Neutrophil (primary cell): ENCODE measurements at regions not wholly inside any gene's neighbourhood (a gene's known extent, or its start where the extent isn't known, plus 50 kb on each side); places are given as distances from the start of the nearest gene placed in this dataset.

Experiments
- H3K27ac ChIP-seq: fragments of 200-600 bp; sonication (generic); 2 replicates; pipeline ENCODE4 v1.5.1; 2016; ENCODE audit warnings: mild to moderate bottlenecking, moderate library complexity
- H3K27me3 ChIP-seq: fragments of 200-600 bp; sonication (generic); 2 replicates; pipeline ENCODE4 v1.6.0; 2016; ENCODE audit warnings: mild to moderate bottlenecking
- H3K36me3 ChIP-seq: fragments of 200-600 bp; sonication (generic); 2 replicates; pipeline ENCODE4 v1.5.1; 2017
- H3K4me1 ChIP-seq, 2 experiments: fragments of 200-600 bp in 1 of 2; sonication (generic) in 1 of 2; 1 replicate in 1 of 2; 2 replicates in 1 of 2; pipeline versions ENCODE4 v1.5.1 to v1.6.1; 2013 to 2016; ENCODE audit warnings: low read depth in 1 of 2, low read length in 1 of 2, mild to moderate bottlenecking in 1 of 2, moderate library complexity in 1 of 2; ENCODE audit not compliant: control insufficient read depth in 1 of 2, insufficient read depth in 1 of 2
- H3K4me3 ChIP-seq, 2 experiments: fragments of 200-600 bp in 1 of 2; sonication (generic) in 1 of 2; 1 replicate in 1 of 2; 2 replicates in 1 of 2; pipeline ENCODE4 v1.5.1; 2013 to 2016; ENCODE audit warnings: low read depth in 1 of 2, low read length in 1 of 2, mild to moderate bottlenecking in 1 of 2, moderate library complexity in 1 of 2
- H3K9me3 ChIP-seq: fragments of 200-600 bp; sonication (generic); 2 replicates; pipeline ENCODE4 v1.5.1; 2016
- CTCF ChIP-seq: fragments of 200-600 bp; sonication (generic); IDR thresholded peaks from 2 replicates; pipeline ENCODE4 v1.5.1; 2016; ENCODE audit warnings: antibody characterized with exemption

- H3K4me1 ChIP-seq, result no peaks in the 10 kb centered on the region
- H3K36me3 ChIP-seq, result no peaks in the 10 kb centered on the region
- H3K9me3 ChIP-seq, result no peaks in the 10 kb centered on the region
- no peak for TF ChIP-seq CTCF
- H3K27me3 ChIP-seq, result no peaks in the 10 kb centered on the region
- no peak overlapping the region for H3K27ac ChIP-seq
- H3K4me3 ChIP-seq, result no peak overlapping the region
Observed at GRCh38 chr6:22079783-22080182, 217.1 kb downstream of the PRL start.

GRCh38 chr6:22081709-22082108 lies 215.1 kb downstream of the PRL start:
- no peak for TF ChIP-seq CTCF
- no peak overlapping the region for H3K27ac ChIP-seq
- H3K4me3 ChIP-seq, result no peak overlapping the region
- no peaks in the 10 kb centered on the region for H3K4me1 ChIP-seq
- H3K36me3 ChIP-seq, result no peaks in the 10 kb centered on the region
- no peaks in the 10 kb centered on the region for H3K9me3 ChIP-seq
- no peaks in the 10 kb centered on the region for H3K27me3 ChIP-seq

DNA sequence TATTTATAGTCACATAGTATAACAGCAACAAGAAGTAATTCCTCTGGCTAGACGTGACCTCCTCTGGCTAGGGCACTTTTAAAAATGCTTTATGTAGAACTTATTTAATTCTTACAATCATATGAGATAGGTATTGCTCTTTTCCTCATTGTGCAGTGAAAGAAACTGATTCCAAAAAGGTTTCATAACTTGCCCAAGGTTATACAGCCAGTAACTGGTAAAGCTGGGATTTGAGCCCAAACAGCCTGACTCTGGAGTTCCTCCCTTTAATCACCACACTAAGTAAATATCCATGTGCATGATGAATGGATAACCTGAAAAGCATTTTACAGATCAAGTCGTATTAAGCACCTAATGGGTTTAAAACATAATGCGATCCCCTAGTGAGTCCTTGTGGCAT lies 214.6 kb downstream of the PRL start:
- H3K9me3 ChIP-seq, result no peaks in the 10 kb centered on the region
- no peaks in the 10 kb centered on the region for H3K27me3 ChIP-seq
- H3K4me1 ChIP-seq, result no peaks in the 10 kb centered on the region
- no peak overlapping the region for H3K27ac ChIP-seq
- no peak overlapping the region for H3K4me3 ChIP-seq
- TF ChIP-seq CTCF, result no peak
- no peaks in the 10 kb centered on the region for H3K36me3 ChIP-seq

GRCh38 chr6:22083119-22083518 lies 213.7 kb downstream of the PRL start:
- Histone ChIP-seq H3K4me3 (no peak overlapping the region), H3K27ac (no peak overlapping the region), H3K9me3 (no peaks in the 10 kb centered on the region), H3K27me3 (no peaks in the 10 kb centered on the region), H3K4me1 (no peaks in the 10 kb centered on the region), H3K36me3 (no peaks in the 10 kb centered on the region)
- TF ChIP-seq CTCF, result no peak

GRCh38 chr6:22087960-22088706 lies 208.7 kb downstream of the PRL start:
- H3K27me3 ChIP-seq, result no peaks in the 10 kb centered on the region
- no peak for TF ChIP-seq CTCF
- H3K4me3 ChIP-seq, result no peak overlapping the region
- H3K4me1 ChIP-seq, result no peaks in the 10 kb centered on the region
- no peak overlapping the region for H3K27ac ChIP-seq
- H3K36me3 ChIP-seq, result no peaks in the 10 kb centered on the region
- no peaks in the 10 kb centered on the region for H3K9me3 ChIP-seq
